ENCODE measurements at regions not wholly inside any gene's neighbourhood (a gene's known extent, or its start where the extent isn't known, plus 50 kb on each side); places are given as distances from the start of the nearest gene placed in this dataset.

DNA sequence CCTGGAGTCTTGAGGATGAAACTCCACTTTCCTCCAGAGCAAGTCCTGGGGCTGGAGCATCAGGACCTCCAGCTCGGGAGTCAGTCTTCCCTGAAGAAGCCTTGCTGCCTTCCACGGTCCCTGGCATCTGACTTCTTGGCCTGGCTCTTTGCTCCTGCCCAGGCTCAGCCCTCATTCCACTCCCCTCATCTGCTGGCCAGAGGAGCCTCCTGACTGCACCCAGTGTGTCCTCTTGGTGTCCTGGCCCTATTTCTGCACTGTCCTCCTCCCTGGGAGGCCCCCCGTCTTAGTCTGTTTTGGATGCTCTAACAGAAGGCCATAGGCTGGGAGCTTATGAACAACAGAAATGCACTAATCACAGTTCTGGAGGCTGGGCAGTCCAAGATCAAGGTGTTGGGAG is 231.5 kb downstream of the LOXHD1 start:
- Histone ChIP-seq H3K4me3 (no peak overlapping the region), H3K9me3 (no peaks in the 10 kb centered on the region), H3K36me3 (no peaks in the 10 kb centered on the region), H3K27ac (no peak overlapping the region), H3K27me3 (no peaks in the 10 kb centered on the region), H3K4me1 (no peaks in the 10 kb centered on the region)
- TF ChIP-seq CTCF (IDR thresholded peaks at IDR 0.05): no peak
- no peak for DNase-seq
- intact Hi-C loops (cut with DNase I; ENCODE audit: low total_unique reads): no loop called here

- H3K4me3 ChIP-seq: no peak overlapping the region
- no peaks in the 10 kb centered on the region for H3K36me3 ChIP-seq
- intact Hi-C loops (cut with DNase I; ENCODE audit: low total_unique reads): no loop called here
- no peak overlapping the region for H3K27ac ChIP-seq
- DNase-seq: no peak
- TF ChIP-seq CTCF (IDR thresholded peaks at IDR 0.05): no peak
- H3K9me3 ChIP-seq: no peaks in the 10 kb centered on the region
- H3K4me1 ChIP-seq: no peaks in the 10 kb centered on the region
- no peaks in the 10 kb centered on the region for H3K27me3 ChIP-seq
Observed at GRCh38 chr18:46426021-46426678, 230.9 kb downstream of the LOXHD1 start.

DNA sequence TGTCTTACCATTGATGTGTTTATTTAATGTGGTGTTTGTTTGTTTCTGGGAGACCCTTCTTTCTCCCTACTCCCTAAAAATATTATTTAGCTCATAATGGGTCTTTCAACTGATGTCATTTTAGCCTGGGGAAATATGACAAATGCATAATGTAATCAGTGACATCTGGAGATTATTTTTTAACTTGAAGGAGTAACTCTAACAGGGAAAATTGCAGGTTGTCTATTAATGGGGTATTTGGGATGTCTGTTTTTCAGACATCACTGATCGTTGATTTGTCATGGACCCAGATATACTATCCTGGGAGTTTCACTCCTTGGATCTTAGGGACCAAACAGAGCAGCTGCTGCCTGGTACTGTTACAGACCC is 230.4 kb downstream of the LOXHD1 start:
- Histone ChIP-seq H3K9me3 (no peaks in the 10 kb centered on the region), H3K36me3 (no peaks in the 10 kb centered on the region), H3K4me3 (no peak overlapping the region), H3K27me3 (no peaks in the 10 kb centered on the region), H3K4me1 (no peaks in the 10 kb centered on the region), H3K27ac (no peak overlapping the region)
- intact Hi-C loops (cut with DNase I; ENCODE audit: low total_unique reads): no loop called here
- DNase-seq: no peak
- TF ChIP-seq CTCF (IDR thresholded peaks at IDR 0.05): no peak
